Cardiac fibroblast (primary cell): ENCODE measurements at regions not wholly inside any gene's neighbourhood (a gene's known extent, or its start where the extent isn't known, plus 50 kb on each side); places are given as distances from the start of the nearest gene placed in this dataset.
A peak's percentile ranks its signal among the peaks of the same experiment; 100 is the strongest.

Experiments used
- DNase-seq, 2 donors: peaks; one replicate each; pipeline versions ENCODE4 v3.0.0 to v3.0.0-alpha.2; 2010; ENCODE audit warnings: low read depth in 2 of 2
- H3K4me3 ChIP-seq, 2 donors: replicated peaks in 1 of 2; 1 replicate in 1 of 2; 2 replicates in 1 of 2; pipeline ENCODE4 v1.5.1; 2011; ENCODE audit warnings: low read depth in 2 of 2, low read length in 2 of 2, mild to moderate bottlenecking in 2 of 2, moderate library complexity in 1 of 2
- CTCF ChIP-seq: IDR thresholded peaks from one replicate; pipeline ENCODE4 v1.5.1; 2011; ENCODE audit warnings: low read depth, mild to moderate bottlenecking, low read length, inconsistent platforms

- H3K4me3 ChIP-seq = no peak overlapping the region
- TF ChIP-seq CTCF = no peak
Observed at GRCh38 chr2:163838890-163839289, 103.1 kb upstream of the FIGN start.

GRCh38 chr2:163836167-163836566, 100.4 kb upstream of the FIGN start:
- DNase-seq = no peak
- no peak overlapping the region for H3K4me3 ChIP-seq
- TF ChIP-seq CTCF = no peak

More at GRCh38 chr2:163838890-163839289, 103.1 kb upstream of the FIGN start:
- DNase-seq = no peak

- no peak for DNase-seq
- TF ChIP-seq CTCF = no peak
- H3K4me3 ChIP-seq = no peak overlapping the region
Observed at GRCh38 chr2:163834841-163835240, 99.0 kb upstream of the FIGN start.

- DNase-seq = no peak
- no peak for TF ChIP-seq CTCF
- H3K4me3 ChIP-seq = no peak overlapping the region
Observed at GRCh38 chr2:163834221-163834620, 98.4 kb upstream of the FIGN start.

GRCh38 chr2:163828771-163829170, 93.0 kb upstream of the FIGN start:
- DNase-seq = no peak

GRCh38 chr2:163822033-163822432, 86.2 kb upstream of the FIGN start:
- DNase-seq = no peak
- no peak overlapping the region for H3K4me3 ChIP-seq
- TF ChIP-seq CTCF = no peak

More at GRCh38 chr2:163828771-163829170, 93.0 kb upstream of the FIGN start:
- H3K4me3 ChIP-seq = no peak overlapping the region
- no peak for TF ChIP-seq CTCF

- no peak overlapping the region for H3K4me3 ChIP-seq
- DNase-seq = peak in 1 of 2 donors; percentile 6
- no peak for TF ChIP-seq CTCF
Observed at GRCh38 chr2:163812926-163813520, 77.2 kb upstream of the FIGN start.
